ENCODE measurements at regions not wholly inside any gene's neighbourhood (a gene's known extent, or its start where the extent isn't known, plus 50 kb on each side); places are given as distances from the start of the nearest gene placed in this dataset.

GRCh38 chr9:134993996-134994720 lies 76.4 kb upstream of the FCN1 start:
- TF ChIP-seq EZH2 (IDR thresholded peaks at IDR 0.05) (no peak), CTCF (IDR thresholded peaks at IDR 0.05 in 2 of 3, conservative IDR thresholded peaks at IDR 0.05 in 1 of 3; ENCODE audit: borderline replicate concordance in 1 of 3, insufficient read depth in 1 of 3, low read depth in 2 of 3, low read length in 2 of 3) (no peak), SIN3A (IDR thresholded peaks at IDR 0.05; ENCODE audit: low read depth) (no peak), REST (IDR thresholded peaks at IDR 0.05; ENCODE audit: low read depth) (no peak), POLR2AphosphoS5 (IDR thresholded peaks at IDR 0.05; ENCODE audit: low read depth, low read length) (no peak), SP1 (IDR thresholded peaks at IDR 0.05; ENCODE audit: low read depth) (no peak), ELF1 (IDR thresholded peaks at IDR 0.05; ENCODE audit: borderline replicate concordance, low read depth) (no peak), POLR2A (IDR thresholded peaks at IDR 0.05; ENCODE audit: borderline replicate concordance, extremely low read depth, insufficient read depth, insufficient read length) (no peak), CEBPB (IDR thresholded peaks at IDR 0.05; ENCODE audit: low read depth) (no peak), RAD21 (IDR thresholded peaks at IDR 0.05; ENCODE audit: low read depth) (no peak), TCF7L2 (IDR thresholded peaks at IDR 0.05; ENCODE audit: borderline replicate concordance, extremely low read depth, insufficient read depth, insufficient read length) (no peak), YY1 (IDR thresholded peaks at IDR 0.05; ENCODE audit: extremely low read depth, insufficient replicate concordance, low read depth, low read length) (no peak), ATF3 (IDR thresholded peaks at IDR 0.05) (no peak), MAX (IDR thresholded peaks at IDR 0.05) (no peak)

Measured in HCT116 (cell line).